Epidermal melanocyte (primary cell): ENCODE measurements at regions not wholly inside any gene's neighbourhood (a gene's known extent, or its start where the extent isn't known, plus 50 kb on each side); places are given as distances from the start of the nearest gene placed in this dataset.

Experiments used
- DNase-seq: peaks from one replicate; pipeline ENCODE4 v3.0.0; 2011; ENCODE audit warnings: low spot score; ENCODE audit not compliant: insufficient read length

DNA sequence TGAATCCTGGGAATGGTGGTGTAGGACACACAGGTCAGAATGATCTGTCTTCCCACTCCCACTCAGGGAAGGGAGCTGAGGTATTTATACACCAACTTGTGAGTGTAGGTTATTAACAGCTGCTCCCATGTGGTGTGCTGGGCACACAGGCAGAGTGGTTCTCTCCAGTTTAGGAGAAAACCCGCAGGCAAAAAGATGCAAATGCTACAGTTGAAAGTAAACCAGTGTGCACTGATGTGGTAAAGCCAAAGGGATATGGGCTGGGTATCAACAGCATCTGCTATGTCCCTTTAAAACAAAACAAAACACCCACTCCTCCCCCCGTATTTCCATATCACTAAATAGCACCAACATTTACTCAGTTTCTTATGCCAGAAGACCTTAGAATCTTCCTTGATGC is 75.4 kb upstream of the SYT13 start:
- no peak for DNase-seq

DNA sequence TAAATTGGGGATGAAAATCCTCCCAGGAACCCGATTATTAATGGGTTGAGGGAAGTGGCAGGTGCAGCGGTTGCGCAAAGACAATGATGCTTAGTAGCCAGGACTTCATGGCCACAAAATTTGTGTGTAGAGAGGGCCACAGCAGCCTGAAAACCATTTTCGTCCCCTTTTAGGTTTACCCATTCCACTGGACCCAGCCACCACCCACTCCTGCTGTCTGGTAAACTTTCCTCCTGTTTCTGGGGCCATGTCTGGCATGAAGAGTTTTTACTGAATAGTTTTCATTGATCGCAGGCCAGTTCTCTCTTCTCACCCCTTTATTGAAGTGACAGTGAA is 69.5 kb upstream of the SYT13 start:
- no peak for DNase-seq

DNA sequence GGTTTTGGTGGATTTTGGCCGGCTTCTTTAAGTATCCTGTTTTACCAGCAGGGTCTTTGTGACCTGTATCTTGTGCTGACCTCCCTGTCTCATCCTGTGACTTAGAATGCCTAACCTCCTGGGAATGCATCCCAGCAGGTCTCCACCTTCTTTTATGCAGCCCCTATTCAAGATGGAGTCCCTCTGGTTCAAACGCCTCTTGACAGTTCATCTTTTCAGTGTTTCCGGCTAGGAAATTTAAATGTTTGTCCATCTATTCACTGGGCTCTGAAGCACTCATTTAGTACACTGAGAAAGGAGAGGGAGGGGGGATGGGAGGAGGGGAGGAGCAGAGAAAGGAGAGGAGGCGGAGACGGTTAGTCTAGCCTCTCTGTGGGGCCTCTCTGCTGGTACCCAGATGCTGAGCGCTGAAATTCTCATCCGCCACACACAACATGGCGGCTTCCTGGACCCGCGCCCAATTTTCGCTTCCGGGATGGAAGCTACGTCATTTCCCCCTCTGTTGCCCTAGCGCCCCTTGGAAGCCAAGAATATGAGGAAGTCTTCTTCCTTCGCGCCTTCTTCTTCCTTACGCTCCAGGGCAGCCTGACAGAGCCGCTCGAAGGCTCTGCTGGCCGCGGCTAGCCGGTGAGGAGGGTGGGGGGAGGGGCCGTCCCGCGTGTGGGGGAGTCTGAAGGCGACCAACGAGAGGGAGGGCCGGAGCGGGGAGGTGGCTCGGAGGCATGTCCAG is 69.0 kb upstream of the SYT13 start:
- DNase-seq, result peak; percentile 46

DNA sequence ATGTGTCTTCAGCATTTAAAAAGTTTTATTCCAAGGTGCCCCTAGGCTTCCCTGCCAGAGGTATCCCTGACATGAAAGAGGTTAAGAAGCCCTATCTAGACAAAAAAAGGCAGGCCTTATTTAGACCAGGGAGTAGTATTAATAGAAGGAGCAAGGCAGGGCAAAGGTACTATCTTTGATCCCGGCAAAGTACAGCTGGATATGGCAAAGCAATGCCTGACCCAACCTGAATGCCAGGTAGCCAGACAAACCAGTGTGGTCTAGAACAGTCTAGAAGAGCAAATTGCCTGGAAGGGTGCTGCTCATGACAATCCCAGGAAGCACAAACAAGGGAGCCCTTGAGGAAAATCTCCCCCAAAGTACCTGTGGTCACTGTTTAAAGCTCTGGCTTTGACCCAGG is 62.6 kb upstream of the SYT13 start:
- DNase-seq, result no peak

DNA sequence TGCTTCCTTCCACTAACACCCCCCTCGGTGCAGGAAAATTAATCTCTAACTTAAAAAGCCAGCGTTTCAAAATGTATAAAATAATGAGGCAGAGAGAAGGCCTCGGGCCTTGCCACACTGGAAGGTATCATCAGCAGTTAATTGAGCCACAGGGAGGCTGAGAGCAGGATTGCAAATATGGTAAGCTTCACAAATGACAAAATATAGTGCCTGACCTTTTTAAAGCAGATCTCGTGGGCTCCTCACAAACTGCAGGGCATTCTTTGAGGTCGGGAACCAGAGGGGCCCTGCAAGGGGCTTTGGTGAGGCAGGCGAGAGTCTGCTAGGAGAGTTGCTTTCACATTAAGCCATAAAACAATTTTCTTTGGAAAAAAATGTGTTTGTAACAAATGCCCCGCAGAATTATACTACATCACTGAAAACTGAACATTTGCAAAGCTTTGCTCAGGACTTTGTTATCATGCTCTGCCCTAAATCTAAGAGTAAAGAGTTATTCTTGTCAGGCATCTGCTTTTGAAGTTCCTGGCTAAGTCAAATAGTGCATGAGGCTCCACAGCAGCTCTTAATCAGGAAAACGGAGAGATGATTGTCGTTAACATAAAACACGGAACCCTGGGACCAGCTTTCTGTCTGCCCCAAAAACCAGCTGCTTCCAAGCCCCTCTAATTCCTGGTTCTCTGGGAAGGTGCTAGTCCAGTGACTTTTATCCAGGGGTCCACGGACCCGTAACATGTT is 61.4 kb upstream of the SYT13 start:
- no peak for DNase-seq

DNA sequence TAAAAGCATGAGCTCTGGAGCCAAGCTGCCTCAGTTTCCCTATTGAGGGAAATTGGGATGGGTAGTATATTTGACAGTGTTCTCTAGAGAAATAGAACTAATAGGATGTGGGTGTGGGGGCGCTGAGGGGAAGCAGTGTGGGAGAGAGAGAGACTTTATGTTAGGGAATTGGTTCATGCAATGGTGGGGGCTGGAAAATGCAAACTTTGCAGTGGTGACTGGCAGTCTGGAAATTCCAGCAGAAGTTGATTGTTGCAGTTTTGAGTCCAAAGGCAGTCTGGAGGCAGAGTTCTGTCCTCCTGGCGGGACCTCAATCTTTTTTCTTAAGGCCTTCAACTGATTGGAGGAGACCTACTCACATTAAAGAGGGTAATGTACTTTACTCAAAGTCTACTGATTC is 59.4 kb upstream of the SYT13 start:
- no peak for DNase-seq

DNA sequence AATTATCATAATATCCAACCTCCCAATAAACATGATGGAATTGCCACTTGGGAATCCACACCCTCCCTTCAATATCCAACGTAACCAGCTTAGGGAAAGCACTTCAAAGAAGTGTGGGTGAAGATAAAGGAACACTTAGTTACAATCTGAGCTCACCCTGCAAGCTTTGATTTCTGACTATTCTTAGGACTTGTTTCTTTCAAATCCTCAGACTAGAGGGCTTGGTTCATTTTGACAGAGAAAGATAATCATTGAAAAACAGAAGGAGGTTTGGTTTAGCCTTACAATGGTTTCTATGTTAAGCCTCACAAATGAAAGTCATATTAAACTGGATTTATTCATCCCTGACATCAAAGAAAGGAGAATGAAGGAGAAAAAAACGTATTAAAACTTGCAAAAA is 57.9 kb upstream of the SYT13 start:
- peak; percentile 34 for DNase-seq

DNA sequence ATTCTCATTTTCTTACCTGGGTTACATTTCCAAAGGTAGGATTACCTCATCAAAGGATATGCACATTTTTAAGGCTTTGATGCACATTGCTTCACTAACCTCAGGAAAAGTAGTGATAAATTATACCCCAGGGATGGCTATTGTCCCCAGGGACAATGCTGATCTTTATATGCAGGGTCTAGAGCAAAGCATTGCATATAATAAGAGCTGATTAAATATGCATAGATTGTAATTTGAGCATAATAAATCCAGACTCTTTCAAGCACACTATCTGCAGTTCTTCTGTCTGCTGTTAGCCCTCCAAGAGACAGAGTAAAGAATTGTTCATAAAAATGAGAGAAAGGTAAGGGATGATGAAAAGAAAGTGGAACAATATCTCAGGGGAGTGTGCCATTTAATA is 57.3 kb upstream of the SYT13 start:
- no peak for DNase-seq

DNA sequence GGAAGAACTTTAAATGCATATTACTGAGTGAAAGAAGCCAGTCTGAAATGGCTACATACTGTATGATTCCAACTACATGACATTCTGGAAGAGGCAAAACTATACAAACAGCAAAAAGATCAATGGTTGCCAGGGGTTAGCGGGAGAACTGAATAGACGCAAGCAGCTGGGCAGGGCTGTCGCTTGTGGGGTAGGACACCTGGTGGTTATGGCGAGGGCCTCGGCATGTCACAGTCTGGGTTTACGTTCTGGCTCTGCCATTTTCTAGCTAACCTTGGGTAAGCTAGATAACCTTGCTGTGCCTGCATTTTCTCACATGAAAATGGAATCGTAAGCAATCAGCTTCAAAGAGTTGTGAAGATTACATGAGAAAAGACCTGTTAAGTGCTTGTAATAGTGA is 55.2 kb upstream of the SYT13 start:
- DNase-seq, result no peak

DNA sequence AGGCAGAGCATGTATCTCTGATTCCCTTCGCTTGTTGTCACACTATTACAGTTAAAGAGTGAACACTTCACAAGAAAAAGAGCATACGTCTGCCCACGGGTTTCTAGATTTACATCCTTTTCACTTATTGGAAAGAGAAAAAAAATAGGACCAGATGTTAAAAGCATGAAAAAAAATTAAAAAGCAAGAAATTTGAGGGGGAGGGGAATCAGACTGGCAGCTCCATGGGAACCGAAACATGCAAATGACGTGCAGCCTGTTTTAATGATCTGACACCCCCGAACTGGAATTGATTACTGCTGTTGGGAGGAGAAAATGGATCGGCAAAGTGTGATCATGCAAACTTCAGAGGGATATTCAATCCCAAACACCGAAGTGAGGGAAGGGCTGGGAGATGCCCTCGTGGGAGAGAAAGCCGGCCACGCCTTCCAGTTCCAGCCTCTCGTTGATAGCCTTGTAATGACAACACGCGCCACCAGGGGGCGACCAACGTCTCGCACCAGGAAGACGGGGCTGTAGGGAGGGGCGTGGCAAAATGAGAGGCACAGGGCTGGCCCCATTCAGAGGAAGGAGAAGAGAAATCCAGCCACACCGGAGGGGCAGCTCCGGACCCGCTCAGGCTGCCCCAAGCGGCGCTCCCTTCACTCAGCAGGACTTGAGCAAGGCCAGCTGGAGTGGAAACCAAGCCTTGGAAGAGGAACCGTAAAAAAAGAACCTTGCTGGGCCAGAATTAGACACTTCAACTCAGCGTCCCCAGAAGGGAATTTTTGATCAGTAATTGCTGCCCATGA is 53.8 kb upstream of the SYT13 start:
- DNase-seq, result peak; percentile 84

DNA sequence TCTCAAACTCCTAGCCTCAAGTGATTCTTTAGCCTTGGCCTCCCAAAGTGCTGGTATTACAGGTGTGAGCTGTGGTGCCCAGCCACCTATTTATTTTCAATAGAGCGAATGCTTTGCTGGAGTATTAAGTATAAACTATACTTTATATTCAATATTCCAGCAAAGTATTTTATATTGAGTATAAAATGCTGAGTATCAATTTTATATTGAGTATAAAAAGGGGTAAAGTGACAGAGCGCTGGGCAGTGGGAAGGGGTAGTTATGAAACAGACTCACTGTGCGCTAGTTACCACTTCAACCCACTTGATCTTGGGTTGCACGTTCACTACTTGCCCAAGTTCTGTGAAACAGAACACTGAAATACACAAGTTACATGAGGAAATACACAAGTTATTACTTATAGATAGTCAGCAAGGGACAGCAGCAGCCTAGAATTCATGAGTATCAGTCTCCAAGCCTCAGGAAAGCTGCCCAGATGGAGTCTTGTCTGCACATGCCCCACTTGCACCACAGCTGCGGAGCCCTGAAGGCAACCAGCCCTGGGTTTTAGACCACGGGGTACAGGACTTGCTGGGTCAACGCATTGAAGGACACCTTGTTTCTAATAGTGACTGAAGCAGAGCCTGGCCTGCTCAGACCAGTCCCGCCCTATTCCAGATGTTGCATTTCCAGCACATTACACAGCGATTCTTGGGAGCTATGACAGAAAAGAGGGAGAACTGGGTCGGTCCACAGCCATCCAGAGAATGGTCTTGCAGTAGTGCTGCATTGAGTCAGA is 51.6 kb upstream of the SYT13 start:
- no peak for DNase-seq

DNA sequence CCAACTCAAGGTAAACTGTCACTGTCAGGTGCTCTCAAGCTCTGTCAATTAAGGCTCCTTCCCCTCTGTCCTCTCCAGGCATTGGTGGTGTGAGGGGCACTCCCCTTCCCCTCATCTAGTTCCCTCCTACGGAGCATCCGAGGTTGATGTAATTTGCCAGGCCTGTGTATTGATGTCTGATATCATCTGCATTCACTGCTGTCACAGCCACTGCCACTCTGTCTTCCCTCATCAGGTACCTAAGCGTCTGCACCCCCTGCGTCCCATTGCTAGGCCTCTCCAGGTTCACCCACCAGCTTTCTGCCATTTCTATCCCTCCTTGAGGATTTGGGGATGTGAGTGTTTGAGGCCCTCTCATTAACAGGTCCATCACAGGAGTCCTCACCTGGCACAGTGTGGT is 50.0 kb upstream of the SYT13 start:
- DNase-seq, result no peak
